ENCODE measurements at regions not wholly inside any gene's neighbourhood (a gene's known extent, or its start where the extent isn't known, plus 50 kb on each side); places are given as distances from the start of the nearest gene placed in this dataset.

GRCh38 chr13:44101347-44102083 lies 221.8 kb downstream of the LACC1 start:
- no peak for DNase-seq

- DNase-seq, result no peak
Observed at GRCh38 chr13:44103429-44104196, 223.9 kb downstream of the LACC1 start.

GRCh38 chr13:44104197-44104490 lies 224.4 kb downstream of the LACC1 start:
- no peak for DNase-seq

- no peak for DNase-seq
Observed at GRCh38 chr13:44104969-44105368, 225.3 kb downstream of the LACC1 start.

- DNase-seq, result no peak
Observed at GRCh38 chr13:44106266-44107152, 226.8 kb downstream of the LACC1 start.

GRCh38 chr13:44107357-44108121 lies 227.8 kb downstream of the LACC1 start:
- DNase-seq, result no peak

GRCh38 chr13:44108331-44108858 lies 228.7 kb downstream of the LACC1 start:
- no peak for DNase-seq

GRCh38 chr13:44110091-44110621 lies 230.5 kb downstream of the LACC1 start:
- DNase-seq, result no peak

GRCh38 chr13:44111701-44112100 lies 232.0 kb downstream of the LACC1 start:
- DNase-seq, result no peak

GRCh38 chr13:44112700-44113329 lies 233.1 kb downstream of the LACC1 start:
- no peak for DNase-seq

GRCh38 chr13:44116562-44117332 lies 237.0 kb downstream of the LACC1 start:
- DNase-seq, result no peak

GRCh38 chr13:44117351-44117750 lies 237.6 kb downstream of the LACC1 start:
- no peak for DNase-seq

- DNase-seq, result no peak
Observed at GRCh38 chr13:44117816-44118215, 238.1 kb downstream of the LACC1 start.

GRCh38 chr13:44118881-44119280 lies 239.2 kb downstream of the LACC1 start:
- no peak for DNase-seq

- DNase-seq, result no peak
Observed at GRCh38 chr13:44120043-44120442, 240.3 kb downstream of the LACC1 start.

GRCh38 chr13:44120849-44121755 lies 241.4 kb downstream of the LACC1 start:
- no peak for DNase-seq

- no peak for DNase-seq
Observed at GRCh38 chr13:44124352-44124751, 244.6 kb downstream of the LACC1 start.

- DNase-seq, result no peak
Observed at GRCh38 chr13:44125943-44126469, 246.3 kb downstream of the LACC1 start.

- DNase-seq, result no peak
Observed at GRCh38 chr13:44128552-44129001, 245.0 kb upstream of the SERP2 start.
